Central memory CD4-positive, alpha-beta T cell (primary cell): ENCODE measurements at regions not wholly inside any gene's neighbourhood (a gene's known extent, or its start where the extent isn't known, plus 50 kb on each side); places are given as distances from the start of the nearest gene placed in this dataset.
"Not testable (repeated sequence)": the region's sequence is repeated elsewhere in the genome, so short reads cannot be mapped to it uniquely, and the experiment has no call there.

Experiments
- DNase-seq: peaks from one replicate; pipeline ENCODE4 v3.0.0; 2022

DNA sequence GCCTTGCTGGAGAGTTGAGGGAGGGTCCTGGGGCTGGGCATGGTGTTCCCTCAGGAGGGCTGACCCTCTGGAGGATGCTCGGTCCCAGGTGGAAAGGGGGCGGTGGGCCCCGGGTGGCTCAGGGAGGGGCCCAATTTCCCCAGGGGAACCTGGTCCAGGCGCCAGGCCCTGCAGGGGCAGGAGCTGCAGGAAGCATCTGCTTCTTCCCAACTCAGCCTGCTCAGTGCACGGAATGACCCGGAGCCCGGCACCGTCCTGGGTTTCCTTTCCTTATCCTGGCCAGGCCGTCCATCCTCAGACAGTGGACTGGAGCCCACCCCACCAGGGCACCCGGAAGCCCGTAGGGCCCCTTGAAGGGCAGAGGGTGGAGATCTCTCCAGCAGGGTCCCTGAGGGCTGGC lies 235.9 kb downstream of the TMEM121 start:
- not testable (repeated sequence) for DNase-seq

DNA sequence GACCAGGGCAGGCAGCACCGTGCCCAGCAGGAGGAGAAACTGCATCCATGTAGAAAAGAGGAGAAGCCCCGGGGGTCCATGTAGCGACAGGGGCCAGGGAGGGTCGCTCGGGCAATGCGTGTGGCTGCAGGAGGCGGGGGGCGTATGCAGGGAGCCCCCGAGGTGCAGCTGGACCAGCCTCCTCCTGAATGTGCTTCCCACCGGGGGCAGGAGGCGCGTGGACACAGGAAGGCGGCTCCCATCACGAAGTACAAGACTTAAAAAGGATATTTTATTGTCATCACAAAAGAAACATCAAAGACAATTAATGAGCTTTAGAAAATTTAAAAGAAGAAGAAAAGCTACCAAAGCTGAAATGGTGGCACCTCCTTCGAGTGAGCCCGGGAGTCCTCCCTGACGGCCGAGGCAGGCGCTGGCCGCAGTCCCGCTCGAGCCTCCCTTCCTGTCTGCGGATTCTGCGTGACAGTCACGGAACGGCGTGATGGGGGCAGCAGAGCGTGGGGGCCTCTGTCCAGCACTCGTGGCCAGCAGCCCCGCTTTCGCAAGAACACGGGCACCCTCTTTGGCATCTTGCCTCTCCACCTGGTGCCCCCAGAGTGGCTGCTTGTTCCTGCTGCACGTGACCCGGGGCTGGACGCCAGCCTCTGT lies 238.0 kb downstream of the TMEM121 start:
- not testable (repeated sequence) for DNase-seq

GRCh38 chr14:105765072-105765825 lies 238.9 kb downstream of the TMEM121 start:
- DNase-seq = not testable (repeated sequence)

DNA sequence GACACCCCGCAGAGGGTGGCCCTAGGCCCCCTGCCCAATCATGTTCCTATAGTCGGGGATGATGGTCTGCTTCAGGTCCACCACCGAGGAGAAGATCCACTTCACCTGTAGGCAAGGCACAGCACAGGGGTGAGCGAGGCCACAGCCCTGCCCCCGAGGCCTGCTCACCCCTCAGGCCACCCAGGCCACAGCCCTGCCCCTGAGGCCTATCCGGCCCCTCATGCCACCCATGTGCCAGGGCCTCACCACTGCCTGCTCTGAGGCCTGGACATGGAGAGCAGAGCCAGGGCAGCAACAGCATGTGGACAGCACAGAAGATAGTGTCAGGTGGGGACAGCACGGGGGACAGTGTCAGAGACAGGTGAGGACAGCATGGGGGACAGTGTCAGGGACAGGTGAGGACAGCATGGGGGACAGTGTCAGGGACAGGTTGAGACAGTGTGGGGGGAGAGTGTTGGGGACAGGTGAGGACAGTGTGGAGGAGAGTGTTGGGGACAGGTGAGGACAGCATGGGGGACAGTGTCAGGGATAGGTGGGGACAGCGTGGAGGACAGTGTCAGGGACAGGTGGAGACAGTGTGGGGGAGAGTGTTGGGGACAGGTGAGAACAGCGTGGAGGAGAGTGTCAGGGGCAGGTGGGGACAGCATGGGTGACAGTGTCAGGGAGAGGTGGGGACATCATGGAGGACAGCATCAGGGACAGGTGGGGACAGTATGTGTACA lies 239.7 kb downstream of the TMEM121 start:
- DNase-seq = no peak

DNA sequence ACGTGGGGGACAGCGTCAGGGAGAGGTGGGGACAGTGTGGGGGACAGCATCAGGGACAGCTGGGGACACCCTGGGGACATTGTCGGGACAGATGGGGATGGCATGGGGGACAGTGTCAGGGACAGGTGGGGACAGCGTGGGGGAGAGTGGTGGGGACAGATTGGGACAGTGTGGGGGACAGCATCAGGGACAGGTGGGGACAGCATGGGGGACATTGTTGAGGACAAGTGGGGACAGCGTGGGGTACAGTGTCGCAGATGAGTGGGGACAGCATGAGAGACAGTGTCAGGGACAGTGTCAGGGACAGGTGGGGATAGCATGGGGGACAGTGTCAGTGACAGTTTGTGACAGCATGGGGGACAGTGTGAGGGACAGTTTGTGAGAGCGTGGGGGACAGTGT lies 240.9 kb downstream of the TMEM121 start:
- no peak for DNase-seq

DNA sequence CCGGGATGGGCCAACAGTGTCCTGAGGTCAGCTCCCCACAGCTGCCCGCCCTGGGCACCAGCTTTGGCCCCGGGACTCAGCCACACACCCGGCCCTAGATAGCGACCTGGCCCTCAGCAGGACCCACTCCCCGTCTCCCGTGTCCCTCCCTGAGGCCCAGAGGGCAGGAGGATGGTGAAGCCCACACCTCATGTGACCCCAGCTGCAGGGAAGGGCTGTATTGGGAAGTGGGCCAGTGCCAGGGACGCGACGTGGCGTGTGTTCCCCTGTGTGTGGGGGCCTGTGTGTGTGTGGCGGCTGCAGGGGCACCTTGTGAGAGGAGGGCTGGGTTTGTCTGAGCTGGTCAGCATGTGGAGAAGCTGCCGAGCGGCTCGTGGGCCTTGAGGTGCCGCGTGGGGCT lies 241.7 kb downstream of the TMEM121 start:
- DNase-seq = not testable (repeated sequence)

- not testable (repeated sequence) for DNase-seq
Measured at GRCh38 chr14:105769061-105769730, 242.8 kb downstream of the TMEM121 start.

GRCh38 chr14:105770619-105771216 lies 244.3 kb downstream of the TMEM121 start:
- DNase-seq = not testable (repeated sequence)

- DNase-seq = not testable (repeated sequence)
Measured at GRCh38 chr14:105771261-105772226, 245.2 kb downstream of the TMEM121 start.

GRCh38 chr14:105772710-105773250 lies 246.4 kb downstream of the TMEM121 start:
- DNase-seq = not testable (repeated sequence)

DNA sequence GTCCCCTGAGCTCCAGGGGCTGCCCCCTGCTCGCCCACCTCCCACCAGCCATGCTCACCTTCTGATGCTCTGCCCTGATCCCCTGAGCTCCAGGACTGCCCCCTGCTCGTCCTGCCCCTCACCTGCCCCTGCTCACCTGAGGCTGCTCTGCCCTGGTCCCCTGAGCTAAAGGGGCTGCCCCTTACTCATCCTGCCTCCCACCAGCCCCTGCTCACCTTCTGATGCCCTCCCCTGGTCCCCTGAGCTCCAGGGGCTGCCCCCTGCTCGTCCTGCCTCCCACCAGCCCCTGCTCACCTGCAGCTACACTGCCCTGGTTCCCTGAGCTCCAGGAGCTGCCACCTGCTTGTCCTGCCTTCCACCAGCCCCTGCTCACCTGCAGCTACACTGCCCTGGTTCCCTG lies 247.2 kb downstream of the TMEM121 start:
- no peak for DNase-seq

DNA sequence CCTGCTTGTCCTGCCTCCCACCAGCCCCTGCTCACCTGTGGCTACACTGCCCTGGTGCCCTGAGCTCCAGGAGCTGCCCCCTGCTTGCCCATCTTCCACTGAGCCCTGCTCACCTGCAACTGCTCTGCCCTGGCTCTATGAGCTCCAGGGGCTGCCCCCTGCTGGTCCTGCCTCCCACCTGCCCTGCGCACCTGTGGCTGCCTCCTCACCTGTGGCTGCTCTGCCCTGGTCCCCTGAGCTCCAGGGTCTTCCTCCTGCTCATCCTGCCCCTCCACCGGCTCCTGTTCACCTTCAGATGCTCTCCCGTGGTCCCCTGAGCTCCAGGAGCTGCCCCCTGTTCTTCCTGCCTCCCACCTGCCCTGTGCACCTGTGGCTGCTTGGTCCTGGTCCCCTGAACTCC lies 247.6 kb downstream of the TMEM121 start:
- DNase-seq = no peak

DNA sequence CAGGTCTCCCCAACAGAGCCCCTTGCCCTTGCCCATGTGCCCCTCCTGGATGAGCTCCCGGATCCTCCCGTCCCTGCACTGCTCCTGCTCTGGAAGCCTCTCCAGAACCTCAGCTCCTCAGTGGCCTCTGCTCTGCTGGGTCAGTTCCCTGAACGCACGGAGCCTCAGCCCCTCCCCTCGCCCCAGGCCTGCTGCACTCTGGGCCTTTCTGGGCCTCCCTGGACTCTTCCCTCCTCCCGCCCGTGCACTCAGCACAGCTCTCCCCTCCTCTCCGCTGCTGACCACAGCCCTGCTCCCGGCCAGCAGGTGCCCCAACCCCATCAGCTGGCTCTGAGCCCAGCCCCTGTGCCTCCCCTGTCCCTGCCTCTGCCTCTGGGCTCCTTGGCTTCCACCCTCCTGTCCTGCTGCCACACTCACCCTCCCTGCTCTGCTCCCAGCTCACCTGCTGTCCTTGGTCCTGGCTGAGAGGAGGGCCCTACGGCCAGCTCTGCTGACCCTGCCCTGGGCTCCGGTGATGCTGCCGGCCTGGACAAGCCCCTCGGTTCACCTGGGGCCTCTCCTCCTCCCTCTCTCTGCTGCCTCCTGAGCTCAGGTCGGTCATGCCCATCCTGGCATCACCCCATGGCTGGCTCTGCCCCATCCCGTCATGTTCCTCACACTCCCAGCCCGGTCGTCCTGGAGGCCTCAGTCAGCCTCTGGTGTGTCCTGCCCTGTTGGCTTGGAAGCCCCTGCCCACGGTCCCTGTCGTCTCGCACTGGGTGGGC lies 248.4 kb downstream of the TMEM121 start:
- not testable (repeated sequence) for DNase-seq

DNA sequence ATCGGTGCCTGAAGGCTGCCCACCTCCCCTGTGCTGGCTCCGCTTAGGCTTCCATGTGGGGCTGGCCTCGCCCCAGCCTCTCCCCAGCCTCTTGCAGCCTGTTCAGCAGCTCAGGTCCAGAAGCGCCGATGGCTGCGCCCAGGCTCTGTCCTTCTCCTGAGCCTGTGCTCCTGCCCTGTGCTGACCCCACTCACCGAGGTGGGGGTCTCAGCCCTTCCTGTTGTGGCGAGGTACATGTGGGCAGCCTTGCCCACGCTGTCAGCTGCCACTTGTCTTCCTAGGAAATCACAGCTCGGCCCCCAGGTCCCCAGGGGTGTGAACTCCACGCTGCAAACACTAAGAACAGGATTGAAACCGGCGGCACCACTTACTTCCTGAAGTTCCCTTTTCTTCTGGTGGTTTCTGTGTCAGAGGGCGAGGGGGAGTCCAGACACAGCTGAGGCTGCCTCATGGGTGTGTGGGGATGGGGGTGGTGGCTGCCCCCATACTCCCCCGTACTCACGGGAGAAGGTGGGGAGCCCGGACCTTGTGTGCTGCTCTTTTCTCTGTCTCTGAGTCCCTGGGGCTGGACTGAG lies 249.1 kb downstream of the TMEM121 start:
- not testable (repeated sequence) for DNase-seq

DNA sequence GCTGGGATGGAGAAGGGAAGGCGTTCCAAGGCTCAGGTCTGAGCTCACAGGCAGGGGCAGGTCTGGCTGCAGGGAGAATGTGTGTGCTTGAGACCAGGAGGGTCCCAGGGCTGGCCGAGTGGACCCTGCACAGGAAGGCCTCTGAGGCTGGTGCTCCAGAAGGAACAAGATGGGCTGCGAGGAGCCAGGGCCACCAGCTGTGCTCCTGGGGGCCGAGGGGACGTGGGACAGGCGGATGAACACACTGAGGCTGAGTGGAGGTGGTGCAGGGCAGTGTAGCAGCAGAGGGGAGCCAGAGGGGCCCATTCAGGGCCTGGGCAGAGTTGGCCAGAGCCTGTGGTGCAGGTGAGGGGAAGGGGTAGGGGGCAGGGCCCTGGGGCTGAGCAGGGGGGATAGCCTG lies 249.7 kb downstream of the TMEM121 start:
- not testable (repeated sequence) for DNase-seq

GRCh38 chr14:105776924-105777323 lies 250.5 kb downstream of the TMEM121 start:
- no peak for DNase-seq

DNA sequence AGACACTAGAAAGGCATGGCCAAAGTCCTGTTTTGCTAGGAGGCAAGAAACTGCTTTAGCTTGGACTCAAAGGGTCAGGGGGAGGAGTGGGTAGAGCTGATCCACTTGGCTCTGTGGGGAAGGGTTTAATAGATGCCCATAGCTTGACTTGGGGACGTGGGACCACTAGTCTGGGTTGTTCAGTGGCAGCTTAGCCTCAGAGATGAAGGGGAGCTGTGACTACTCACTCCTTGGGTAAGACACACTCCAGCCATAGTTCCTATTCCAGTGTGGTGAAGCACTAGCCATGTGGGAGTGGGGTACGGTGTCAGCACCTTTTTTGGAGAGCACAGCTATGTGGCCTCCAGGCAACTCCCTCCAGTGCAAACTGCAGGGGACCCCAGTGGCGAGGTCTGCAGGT lies 257.3 kb downstream of the TMEM121 start:
- DNase-seq = no peak

DNA sequence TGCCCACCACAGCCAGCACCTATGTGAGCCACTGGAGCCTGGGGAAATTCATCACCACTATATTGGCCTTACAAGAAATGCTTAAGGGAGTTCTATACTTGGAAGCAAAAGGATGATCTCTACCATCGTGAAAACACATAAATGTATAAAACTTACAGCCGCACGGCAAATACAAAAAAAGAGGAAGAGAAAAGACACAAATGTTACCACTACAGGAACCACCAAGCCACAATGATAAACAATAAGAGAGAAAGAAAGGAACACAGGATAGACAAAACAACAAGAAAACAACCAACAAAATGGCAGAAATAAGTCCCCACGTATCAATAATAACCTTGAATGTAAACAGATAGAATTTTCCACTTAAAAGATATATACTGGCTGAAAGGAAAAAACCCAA lies 267.5 kb downstream of the TMEM121 start:
- no peak for DNase-seq

- DNase-seq = no peak
Measured at GRCh38 chr14:105797546-105797945, 271.2 kb downstream of the TMEM121 start.

DNA sequence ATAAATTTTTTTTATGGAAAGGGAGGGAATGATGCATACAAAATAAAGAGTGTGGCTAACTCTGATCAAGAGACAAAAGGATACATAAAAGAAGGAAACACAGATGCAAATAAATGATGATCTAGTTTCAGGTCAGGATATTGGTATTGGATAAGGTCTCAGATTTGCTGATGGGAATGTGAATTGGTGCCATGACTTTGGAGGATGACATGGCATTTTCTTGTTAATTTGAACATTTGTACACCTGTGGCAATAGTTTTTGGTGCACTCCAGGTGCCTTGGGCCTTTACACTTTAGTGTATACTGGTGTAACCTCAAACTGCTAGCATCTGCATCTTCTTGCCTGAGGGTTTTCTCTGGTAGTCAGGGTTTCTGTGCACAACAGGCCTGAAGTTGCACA lies 279.3 kb downstream of the TMEM121 start:
- no peak for DNase-seq
